ENCODE measurements at regions not wholly inside any gene's neighbourhood (a gene's known extent, or its start where the extent isn't known, plus 50 kb on each side); places are given as distances from the start of the nearest gene placed in this dataset.

DNA sequence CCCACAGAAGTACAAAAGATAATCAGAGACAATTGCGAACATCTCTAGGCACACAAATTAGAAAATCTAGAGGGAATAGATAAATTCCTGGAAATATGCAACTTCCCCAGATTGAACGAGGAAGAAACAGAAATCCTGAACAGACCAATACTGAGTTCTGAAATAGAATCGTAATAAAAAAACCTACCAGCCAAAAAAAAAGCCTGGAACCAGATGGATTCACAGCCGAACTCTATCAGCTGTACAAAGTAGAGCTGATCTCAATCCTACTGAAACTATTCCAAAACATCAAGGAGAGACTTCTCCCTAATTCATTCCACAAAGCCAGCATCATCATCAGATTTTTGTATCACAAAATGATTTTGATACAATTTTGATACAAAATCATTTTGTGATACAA lies 206.4 kb downstream of the REEP3 start:
- TF ChIP-seq, protein P1, sequence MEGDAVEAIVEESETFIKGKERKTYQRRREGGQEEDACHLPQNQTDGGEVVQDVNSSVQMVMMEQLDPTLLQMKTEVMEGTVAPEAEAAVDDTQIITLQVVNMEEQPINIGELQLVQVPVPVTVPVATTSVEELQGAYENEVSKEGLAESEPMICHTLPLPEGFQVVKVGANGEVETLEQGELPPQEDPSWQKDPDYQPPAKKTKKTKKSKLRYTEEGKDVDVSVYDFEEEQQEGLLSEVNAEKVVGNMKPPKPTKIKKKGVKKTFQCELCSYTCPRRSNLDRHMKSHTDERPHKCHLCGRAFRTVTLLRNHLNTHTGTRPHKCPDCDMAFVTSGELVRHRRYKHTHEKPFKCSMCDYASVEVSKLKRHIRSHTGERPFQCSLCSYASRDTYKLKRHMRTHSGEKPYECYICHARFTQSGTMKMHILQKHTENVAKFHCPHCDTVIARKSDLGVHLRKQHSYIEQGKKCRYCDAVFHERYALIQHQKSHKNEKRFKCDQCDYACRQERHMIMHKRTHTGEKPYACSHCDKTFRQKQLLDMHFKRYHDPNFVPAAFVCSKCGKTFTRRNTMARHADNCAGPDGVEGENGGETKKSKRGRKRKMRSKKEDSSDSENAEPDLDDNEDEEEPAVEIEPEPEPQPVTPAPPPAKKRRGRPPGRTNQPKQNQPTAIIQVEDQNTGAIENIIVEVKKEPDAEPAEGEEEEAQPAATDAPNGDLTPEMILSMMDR (IDR thresholded peaks at IDR 0.05): no peak
- TF ChIP-seq POLR2A (IDR thresholded peaks at IDR 0.05) (no peak), POLR2AphosphoS5 (IDR thresholded peaks at IDR 0.05) (no peak), EP300 (IDR thresholded peaks at IDR 0.05) (no peak)
